ENCODE measurements at regions not wholly inside any gene's neighbourhood (a gene's known extent, or its start where the extent isn't known, plus 50 kb on each side); places are given as distances from the start of the nearest gene placed in this dataset.

- ChIA-PET CTCF (no interaction called here), SMC1A (ENCODE audit: uncharacterized antibody, unreplicated experiment) (no interaction called here), RAD21 (ENCODE audit: unreplicated experiment) (no interaction called here), POLR2A (no interaction called here)
- Histone ChIP-seq H3K27ac (ENCODE audit: control insufficient read depth, insufficient read depth) (no peak overlapping the region), H3K27me3 (replicated peaks in 1 of 2; ENCODE audit: control insufficient read depth in 2 of 2, insufficient read depth in 2 of 2, low read length in 1 of 2) (no peaks in the 10 kb centered on the region), H3K4me2 (ENCODE audit: control insufficient read depth, insufficient read depth) (no peak overlapping the region), H3K4me3 (no peak overlapping the region), H3K4me1 (ENCODE audit: control insufficient read depth, insufficient read depth, low read length) (no peaks in the 10 kb centered on the region), H3K9ac (ENCODE audit: control insufficient read depth, insufficient read depth, low read length) (no peak overlapping the region), H3K36me3 (ENCODE audit: control insufficient read depth in 2 of 2, insufficient read depth in 2 of 2, low read length in 1 of 2) (no peaks in the 10 kb centered on the region), H2AFZ (ENCODE audit: control insufficient read depth, low read depth, low read length) (no peak overlapping the region), H4K20me1 (ENCODE audit: control insufficient read depth, insufficient read depth) (no peaks in the 10 kb centered on the region), H3K79me2 (ENCODE audit: control insufficient read depth, insufficient read depth, low read length) (no peaks in the 10 kb centered on the region), H3K9me3 (replicated peaks; ENCODE audit: control insufficient read depth, insufficient read depth, low read length) (no peaks in the 10 kb centered on the region)
- 0% methylated on average over 2 of the region's 2 CpGs for WGBS (ENCODE audit: insufficient coverage, insufficient replicate concordance, low lambda C conversion rate, missing lambda C conversion rate)
- no peak for DNase-seq (ENCODE audit: low read depth, low spot score)
- TF ChIP-seq TCF7 (IDR thresholded peaks at IDR 0.05; ENCODE audit: borderline replicate concordance): no peak
- no peak for TF ChIP-seq CBFB (IDR thresholded peaks at IDR 0.05; ENCODE audit: low read depth)
- no peak for TF ChIP-seq POLR2AphosphoS5 (IDR thresholded peaks at IDR 0.05; ENCODE audit: low read length)
- no peak for TF ChIP-seq EED (IDR thresholded peaks at IDR 0.05; ENCODE audit: low read depth)
- TF ChIP-seq, protein P1, sequence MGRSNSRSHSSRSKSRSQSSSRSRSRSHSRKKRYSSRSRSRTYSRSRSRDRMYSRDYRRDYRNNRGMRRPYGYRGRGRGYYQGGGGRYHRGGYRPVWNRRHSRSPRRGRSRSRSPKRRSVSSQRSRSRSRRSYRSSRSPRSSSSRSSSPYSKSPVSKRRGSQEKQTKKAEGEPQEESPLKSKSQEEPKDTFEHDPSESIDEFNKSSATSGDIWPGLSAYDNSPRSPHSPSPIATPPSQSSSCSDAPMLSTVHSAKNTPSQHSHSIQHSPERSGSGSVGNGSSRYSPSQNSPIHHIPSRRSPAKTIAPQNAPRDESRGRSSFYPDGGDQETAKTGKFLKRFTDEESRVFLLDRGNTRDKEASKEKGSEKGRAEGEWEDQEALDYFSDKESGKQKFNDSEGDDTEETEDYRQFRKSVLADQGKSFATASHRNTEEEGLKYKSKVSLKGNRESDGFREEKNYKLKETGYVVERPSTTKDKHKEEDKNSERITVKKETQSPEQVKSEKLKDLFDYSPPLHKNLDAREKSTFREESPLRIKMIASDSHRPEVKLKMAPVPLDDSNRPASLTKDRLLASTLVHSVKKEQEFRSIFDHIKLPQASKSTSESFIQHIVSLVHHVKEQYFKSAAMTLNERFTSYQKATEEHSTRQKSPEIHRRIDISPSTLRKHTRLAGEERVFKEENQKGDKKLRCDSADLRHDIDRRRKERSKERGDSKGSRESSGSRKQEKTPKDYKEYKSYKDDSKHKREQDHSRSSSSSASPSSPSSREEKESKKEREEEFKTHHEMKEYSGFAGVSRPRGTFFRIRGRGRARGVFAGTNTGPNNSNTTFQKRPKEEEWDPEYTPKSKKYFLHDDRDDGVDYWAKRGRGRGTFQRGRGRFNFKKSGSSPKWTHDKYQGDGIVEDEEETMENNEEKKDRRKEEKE (IDR thresholded peaks at IDR 0.05): no peak
- TF ChIP-seq, protein P2, sequence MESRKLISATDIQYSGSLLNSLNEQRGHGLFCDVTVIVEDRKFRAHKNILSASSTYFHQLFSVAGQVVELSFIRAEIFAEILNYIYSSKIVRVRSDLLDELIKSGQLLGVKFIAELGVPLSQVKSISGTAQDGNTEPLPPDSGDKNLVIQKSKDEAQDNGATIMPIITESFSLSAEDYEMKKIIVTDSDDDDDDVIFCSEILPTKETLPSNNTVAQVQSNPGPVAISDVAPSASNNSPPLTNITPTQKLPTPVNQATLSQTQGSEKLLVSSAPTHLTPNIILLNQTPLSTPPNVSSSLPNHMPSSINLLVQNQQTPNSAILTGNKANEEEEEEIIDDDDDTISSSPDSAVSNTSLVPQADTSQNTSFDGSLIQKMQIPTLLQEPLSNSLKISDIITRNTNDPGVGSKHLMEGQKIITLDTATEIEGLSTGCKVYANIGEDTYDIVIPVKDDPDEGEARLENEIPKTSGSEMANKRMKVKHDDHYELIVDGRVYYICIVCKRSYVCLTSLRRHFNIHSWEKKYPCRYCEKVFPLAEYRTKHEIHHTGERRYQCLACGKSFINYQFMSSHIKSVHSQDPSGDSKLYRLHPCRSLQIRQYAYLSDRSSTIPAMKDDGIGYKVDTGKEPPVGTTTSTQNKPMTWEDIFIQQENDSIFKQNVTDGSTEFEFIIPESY (IDR thresholded peaks at IDR 0.05): no peak
- TF ChIP-seq SMC3 (IDR thresholded peaks at IDR 0.05; ENCODE audit: borderline replicate concordance, low read length): no peak
- TF ChIP-seq, protein P3, sequence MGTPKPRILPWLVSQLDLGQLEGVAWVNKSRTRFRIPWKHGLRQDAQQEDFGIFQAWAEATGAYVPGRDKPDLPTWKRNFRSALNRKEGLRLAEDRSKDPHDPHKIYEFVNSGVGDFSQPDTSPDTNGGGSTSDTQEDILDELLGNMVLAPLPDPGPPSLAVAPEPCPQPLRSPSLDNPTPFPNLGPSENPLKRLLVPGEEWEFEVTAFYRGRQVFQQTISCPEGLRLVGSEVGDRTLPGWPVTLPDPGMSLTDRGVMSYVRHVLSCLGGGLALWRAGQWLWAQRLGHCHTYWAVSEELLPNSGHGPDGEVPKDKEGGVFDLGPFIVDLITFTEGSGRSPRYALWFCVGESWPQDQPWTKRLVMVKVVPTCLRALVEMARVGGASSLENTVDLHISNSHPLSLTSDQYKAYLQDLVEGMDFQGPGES (IDR thresholded peaks at IDR 0.05): no peak
- TF ChIP-seq HCFC1 (IDR thresholded peaks at IDR 0.05; ENCODE audit: low read length): no peak
- FAIRE-seq: no peak
- in situ Hi-C loops (cut with MboI): no loop called here
- no TSS peak for BruUV-seq (replicated peaks)
- ATAC-seq: no peak
- intact Hi-C loops (cut with micrococcal nuclease; ENCODE audit: unreplicated experiment): no loop called here
These were observed 269.4 kb upstream of the TCF4 start for GRCh38 chr18:55857409-55857808.
